ENCODE measurements at regions not wholly inside any gene's neighbourhood (a gene's known extent, or its start where the extent isn't known, plus 50 kb on each side); places are given as distances from the start of the nearest gene placed in this dataset.

- TF ChIP-seq MYC (IDR thresholded peaks at IDR 0.05; ENCODE audit: insufficient read depth, insufficient read length, insufficient replicate concordance, low read length, severe bottlenecking) (no peak), EZH2 (IDR thresholded peaks at IDR 0.05; ENCODE audit: borderline replicate concordance, control insufficient read depth, low read depth, low read length) (no peak), POLR2AphosphoS2 (IDR thresholded peaks at IDR 0.05; ENCODE audit: low read depth, low read length) (no peak), CTCF (IDR thresholded peaks at IDR 0.05 in 2 of 3, conservative IDR thresholded peaks at IDR 0.05 in 1 of 3; ENCODE audit: control insufficient read depth in 2 of 3, extremely low read depth in 1 of 3, insufficient read depth in 1 of 3, low read depth in 3 of 3, low read length in 3 of 3) (no peak), SP1 (IDR thresholded peaks at IDR 0.05; ENCODE audit: low read depth, low read length) (no peak), POLR2AphosphoS5 (IDR thresholded peaks at IDR 0.05; ENCODE audit: low read length) (no peak), JUND (IDR thresholded peaks at IDR 0.05; ENCODE audit: low read depth, low read length) (no peak), USF2 (IDR thresholded peaks at IDR 0.05; ENCODE audit: borderline replicate concordance, low read depth, low read length) (no peak), KLF5 (IDR thresholded peaks at IDR 0.05; ENCODE audit: partially characterized antibody) (no peak), SRF (IDR thresholded peaks at IDR 0.05; ENCODE audit: low read depth in 2 of 2, low read length in 2 of 2) (no peak), POLR2A (IDR thresholded peaks at IDR 0.05; ENCODE audit: low read depth, low read length) (no peak), ATF3 (IDR thresholded peaks at IDR 0.05; ENCODE audit: borderline replicate concordance, extremely low read depth, low read depth, low read length) (no peak), CHD1 (IDR thresholded peaks at IDR 0.05; ENCODE audit: low read depth, low read length) (no peak)
Measured at GRCh38 chr3:153277029-153277428, 115.0 kb downstream of the RAP2B start.

All from GM12878 (cell line).